Pancreas (tissue), 10 donors: ENCODE measurements at regions not wholly inside any gene's neighbourhood (a gene's known extent, or its start where the extent isn't known, plus 50 kb on each side); places are given as distances from the start of the nearest gene placed in this dataset.

Source experiments
- ATAC-seq, 4 donors: fragments of 200-7000 bp; cut with Tn5 transposase; one replicate each; pipeline versions ENCODE4 v1.8.0 to v1.9.1; 2020; ENCODE audit warnings: mild to moderate bottlenecking in 4 of 4, moderate library complexity in 4 of 4
- DNase-seq, 6 donors: peaks; one replicate each; pipeline ENCODE4 v3.0.0-alpha.2; 2020
- FAIRE-seq: peaks from 2 replicates; lab custom pipeline; 2012; peaks lifted over from hg19 to GRCh38; lab: Jason Lieb, UNC
- H3K27ac ChIP-seq, 4 donors: fragments of 200-600 bp; sonication (generic); 1 replicate in 3 of 4; 2 replicates in 1 of 4; pipeline versions ENCODE4 v1.5.0 to v1.8.0; 2020
- H3K27me3 ChIP-seq, 4 donors: fragments of 200-600 bp; one replicate each; pipeline ENCODE4 v1.8.0; 2021
- H3K36me3 ChIP-seq, 3 donors: fragments of 200-600 bp; sonication (generic) in 1 of 3; one replicate each; pipeline versions ENCODE4 v1.5.0 to v1.8.0; 2020 to 2021
- H3K4me1 ChIP-seq, 3 donors: fragments of 200-600 bp; one replicate each; pipeline ENCODE4 v1.8.0; 2021
- H3K4me3 ChIP-seq, 4 donors: fragments of 200-600 bp; sonication (generic) in 2 of 4; one replicate each; pipeline versions ENCODE4 v1.5.0 to v1.8.0; 2020 to 2021
- H3K9me3 ChIP-seq, 4 donors: fragments of 200-600 bp; one replicate each; pipeline ENCODE4 v1.8.0; 2021
- CTCF ChIP-seq, 4 donors: fragments of 200-600 bp; sonication (generic) in 3 of 4; IDR thresholded peaks; one replicate each; pipeline versions ENCODE4 v1.5.0 to v1.8.0; 2021; ENCODE audit warnings: antibody characterized with exemption in 4 of 4
- WGBS, 2 donors: extraction: QIAGEN DNeasy Blood & Tissue Kit; methylation state at CpG; one replicate each; pipeline ENCODE4 v1.1.7; 2013; 5-methylcytosine and 5-hydroxymethylcytosine counted together
- intact Hi-C, 3 donors: fragments of 100-400 bp; cut with DNase I; formaldehyde crosslinking; loops; one replicate each; pipeline versions ENCODE4 v1.11.1 to v1.14.2; 2022
- donor health status: healthy with polysubstance abuse.
- donor health status: DM: no; HTN: no; CAD: no; lungs with moderate emphysema.
- donor health status: DM: no; HTN: no; CAD: no.
- donor health status: control.
- donor health status: control.
- donor health status: Bipolar disorder and iron deficiency.
- donor health status: DM: yes; HTN: yes; CAD: no.
- donor health status: DM: no; HTN: no; CAD: no.
- donor health status: DM: no; HTN: no; CAD: no.
- donor health status: DM: yes; HTN: yes; CAD: no.

- Histone ChIP-seq H3K4me3 (no peak overlapping the region), H3K27me3 (no peaks in the 10 kb centered on the region), H3K36me3 (no peaks in the 10 kb centered on the region), H3K4me1 (no peaks in the 10 kb centered on the region), H3K9me3 (no peaks in the 10 kb centered on the region), H3K27ac (no peak overlapping the region)
- DNase-seq (peak in 3 of 6 donors; percentile 5 to 40 (median 35)), FAIRE-seq (no peak), ATAC-seq (peak in 1 of 4 donors; percentile 35)
- intact Hi-C loops, result no loop called here
- TF ChIP-seq CTCF (IDR thresholded peaks at IDR 0.05), result no peak
- WGBS, 2 donors, result 50 to 69% methylated on average over 2 of the region's 2 CpGs
These were observed 178.2 kb downstream of the SALL1 start for GRCh38 chr16:50972876-50973275.

GRCh38 chr16:50970281-50970680 is 180.8 kb downstream of the SALL1 start:
- Histone ChIP-seq H3K27ac (no peak overlapping the region), H3K27me3 (no peaks in the 10 kb centered on the region), H3K4me1 (no peaks in the 10 kb centered on the region), H3K36me3 (no peaks in the 10 kb centered on the region), H3K4me3 (no peak overlapping the region), H3K9me3 (no peaks in the 10 kb centered on the region)
- DNase-seq (no peak), FAIRE-seq (no peak), ATAC-seq (no peak)
- intact Hi-C loops, result no loop called here
- WGBS, 2 donors, result 91 to 92% methylated on average over 3 of the region's 3 CpGs
- no peak for TF ChIP-seq CTCF (IDR thresholded peaks at IDR 0.05)

GRCh38 chr16:50967827-50968612 is 183.1 kb downstream of the SALL1 start:
- 86% methylated on average over 3 of the region's 3 CpGs for WGBS, 2 donors
- Histone ChIP-seq H3K9me3 (no peaks in the 10 kb centered on the region), H3K27ac (no peak overlapping the region), H3K4me3 (no peak overlapping the region), H3K36me3 (no peaks in the 10 kb centered on the region), H3K4me1 (no peaks in the 10 kb centered on the region), H3K27me3 (no peaks in the 10 kb centered on the region)
- intact Hi-C loops, result no loop called here
- no peak for TF ChIP-seq CTCF (IDR thresholded peaks at IDR 0.05)
- no peak for FAIRE-seq
- no peak for DNase-seq
- no peak for ATAC-seq

GRCh38 chr16:50964491-50964890 is 186.6 kb downstream of the SALL1 start:
- WGBS, 2 donors, result 85 to 97% methylated on average over 1 of the region's 1 CpG
- FAIRE-seq (no peak), DNase-seq (no peak), ATAC-seq (no peak)
- Histone ChIP-seq H3K36me3 (no peaks in the 10 kb centered on the region), H3K27me3 (no peaks in the 10 kb centered on the region), H3K4me1 (peaks cover 0 to 6% (median 0%) of the 10 kb centered on the region in 3 donors), H3K4me3 (no peak overlapping the region), H3K9me3 (no peaks in the 10 kb centered on the region), H3K27ac (no peak overlapping the region)
- no peak for TF ChIP-seq CTCF (IDR thresholded peaks at IDR 0.05)
- intact Hi-C loops, result no loop called here

GRCh38 chr16:50961952-50962351 is 189.1 kb downstream of the SALL1 start:
- Histone ChIP-seq H3K4me3 (no peak overlapping the region), H3K27ac (no peak overlapping the region), H3K36me3 (no peaks in the 10 kb centered on the region), H3K4me1 (peaks cover 0 to 6% (median 0%) of the 10 kb centered on the region in 3 donors), H3K27me3 (no peaks in the 10 kb centered on the region), H3K9me3 (no peaks in the 10 kb centered on the region)
- intact Hi-C loops, result no loop called here
- no peak for DNase-seq
- no peak for ATAC-seq
- 80 to 85% methylated on average over 7 of the region's 7 CpGs for WGBS, 2 donors
- no peak for TF ChIP-seq CTCF (IDR thresholded peaks at IDR 0.05)
- no peak for FAIRE-seq
